ENCODE measurements at regions not wholly inside any gene's neighbourhood (a gene's known extent, or its start where the extent isn't known, plus 50 kb on each side); places are given as distances from the start of the nearest gene placed in this dataset.

GRCh38 chr1:244974106-244974505 lies 109.8 kb upstream of the HNRNPU start:
- TF ChIP-seq, protein P1, sequence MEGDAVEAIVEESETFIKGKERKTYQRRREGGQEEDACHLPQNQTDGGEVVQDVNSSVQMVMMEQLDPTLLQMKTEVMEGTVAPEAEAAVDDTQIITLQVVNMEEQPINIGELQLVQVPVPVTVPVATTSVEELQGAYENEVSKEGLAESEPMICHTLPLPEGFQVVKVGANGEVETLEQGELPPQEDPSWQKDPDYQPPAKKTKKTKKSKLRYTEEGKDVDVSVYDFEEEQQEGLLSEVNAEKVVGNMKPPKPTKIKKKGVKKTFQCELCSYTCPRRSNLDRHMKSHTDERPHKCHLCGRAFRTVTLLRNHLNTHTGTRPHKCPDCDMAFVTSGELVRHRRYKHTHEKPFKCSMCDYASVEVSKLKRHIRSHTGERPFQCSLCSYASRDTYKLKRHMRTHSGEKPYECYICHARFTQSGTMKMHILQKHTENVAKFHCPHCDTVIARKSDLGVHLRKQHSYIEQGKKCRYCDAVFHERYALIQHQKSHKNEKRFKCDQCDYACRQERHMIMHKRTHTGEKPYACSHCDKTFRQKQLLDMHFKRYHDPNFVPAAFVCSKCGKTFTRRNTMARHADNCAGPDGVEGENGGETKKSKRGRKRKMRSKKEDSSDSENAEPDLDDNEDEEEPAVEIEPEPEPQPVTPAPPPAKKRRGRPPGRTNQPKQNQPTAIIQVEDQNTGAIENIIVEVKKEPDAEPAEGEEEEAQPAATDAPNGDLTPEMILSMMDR (IDR thresholded peaks at IDR 0.05 in 4 of 5, conservative IDR thresholded peaks at IDR 0.05 in 1 of 5) = no peak
- no peak for TF ChIP-seq POLR2A (IDR thresholded peaks at IDR 0.05)
